Activated T-cell treated with anti-CD3 and anti-CD28 coated beads for 24 hours (primary cell): ENCODE measurements at regions not wholly inside any gene's neighbourhood (a gene's known extent, or its start where the extent isn't known, plus 50 kb on each side); places are given as distances from the start of the nearest gene placed in this dataset.

ENCODE experiments used
- DNase-seq: peaks from one replicate; pipeline ENCODE4 v3.0.0-alpha.2; 2020; ENCODE audit warnings: low read depth

GRCh38 chr2:150542692-150543091 lies 55.2 kb upstream of the RND3 start:
- no peak for DNase-seq

GRCh38 chr2:150542172-150542571 lies 54.7 kb upstream of the RND3 start:
- no peak for DNase-seq

GRCh38 chr2:150538651-150539201 lies 51.3 kb upstream of the RND3 start:
- no peak for DNase-seq
